ENCODE measurements at regions not wholly inside any gene's neighbourhood (a gene's known extent, or its start where the extent isn't known, plus 50 kb on each side); places are given as distances from the start of the nearest gene placed in this dataset.

DNA sequence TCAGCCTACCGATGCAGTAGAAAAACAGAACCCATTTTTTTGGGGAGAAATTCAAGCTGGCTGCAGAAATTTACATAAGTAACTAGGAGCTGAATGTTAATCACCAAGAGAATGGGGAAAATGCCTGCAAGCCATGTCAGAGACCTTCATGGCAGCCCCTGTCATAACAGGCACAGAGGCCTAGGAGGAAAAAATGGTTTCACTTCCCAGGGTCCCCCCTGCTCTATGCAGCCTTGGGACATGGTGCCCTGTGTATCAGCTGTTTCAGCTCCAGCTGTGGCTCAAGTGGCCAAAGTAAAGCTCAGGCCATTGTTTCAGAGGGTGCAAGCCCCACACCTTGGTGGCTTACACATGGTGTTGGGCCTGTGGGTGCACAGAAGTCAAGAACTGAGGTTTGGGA lies 842.5 kb downstream of the FLRT2 start:
- Mint-ChIP-seq H3K4me1 (no peaks in the 10 kb centered on the region), H3K4me3 (no peak overlapping the region), H3K36me3 (no peaks in the 10 kb centered on the region), H3K27me3 (ENCODE audit: low read depth in 2 of 2) (no peaks in the 10 kb centered on the region), H3K9me3 (peaks cover 6 to 14% of the 10 kb centered on the region in 2 donors), H3K27ac (no peak overlapping the region)
- DNase-seq (no peak), ATAC-seq (no peak)
- Histone ChIP-seq H3K27me3 (ENCODE audit: control insufficient read depth, insufficient read depth, low read length) (no peaks in the 10 kb centered on the region), H3K4me1 (ENCODE audit: control insufficient read depth, insufficient read depth, low read length) (no peaks in the 10 kb centered on the region), H3K9me3 (ENCODE audit: control insufficient read depth, insufficient read depth, low read length) (peaks cover 5% of the 10 kb centered on the region), H3K27ac (ENCODE audit: low read length) (no peak overlapping the region), H3K4me3 (ENCODE audit: low read length) (no peak overlapping the region), H3K36me3 (ENCODE audit: control insufficient read depth, insufficient read depth, low read length) (no peaks in the 10 kb centered on the region)
- TF ChIP-seq, protein P1, sequence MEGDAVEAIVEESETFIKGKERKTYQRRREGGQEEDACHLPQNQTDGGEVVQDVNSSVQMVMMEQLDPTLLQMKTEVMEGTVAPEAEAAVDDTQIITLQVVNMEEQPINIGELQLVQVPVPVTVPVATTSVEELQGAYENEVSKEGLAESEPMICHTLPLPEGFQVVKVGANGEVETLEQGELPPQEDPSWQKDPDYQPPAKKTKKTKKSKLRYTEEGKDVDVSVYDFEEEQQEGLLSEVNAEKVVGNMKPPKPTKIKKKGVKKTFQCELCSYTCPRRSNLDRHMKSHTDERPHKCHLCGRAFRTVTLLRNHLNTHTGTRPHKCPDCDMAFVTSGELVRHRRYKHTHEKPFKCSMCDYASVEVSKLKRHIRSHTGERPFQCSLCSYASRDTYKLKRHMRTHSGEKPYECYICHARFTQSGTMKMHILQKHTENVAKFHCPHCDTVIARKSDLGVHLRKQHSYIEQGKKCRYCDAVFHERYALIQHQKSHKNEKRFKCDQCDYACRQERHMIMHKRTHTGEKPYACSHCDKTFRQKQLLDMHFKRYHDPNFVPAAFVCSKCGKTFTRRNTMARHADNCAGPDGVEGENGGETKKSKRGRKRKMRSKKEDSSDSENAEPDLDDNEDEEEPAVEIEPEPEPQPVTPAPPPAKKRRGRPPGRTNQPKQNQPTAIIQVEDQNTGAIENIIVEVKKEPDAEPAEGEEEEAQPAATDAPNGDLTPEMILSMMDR (IDR thresholded peaks at IDR 0.05), result no peak
- intact Hi-C loops (cut with micrococcal nuclease), result no loop called here
- WGBS (ENCODE audit: insufficient coverage), result 100% methylated on average over 1 of the region's 1 CpG

DNA sequence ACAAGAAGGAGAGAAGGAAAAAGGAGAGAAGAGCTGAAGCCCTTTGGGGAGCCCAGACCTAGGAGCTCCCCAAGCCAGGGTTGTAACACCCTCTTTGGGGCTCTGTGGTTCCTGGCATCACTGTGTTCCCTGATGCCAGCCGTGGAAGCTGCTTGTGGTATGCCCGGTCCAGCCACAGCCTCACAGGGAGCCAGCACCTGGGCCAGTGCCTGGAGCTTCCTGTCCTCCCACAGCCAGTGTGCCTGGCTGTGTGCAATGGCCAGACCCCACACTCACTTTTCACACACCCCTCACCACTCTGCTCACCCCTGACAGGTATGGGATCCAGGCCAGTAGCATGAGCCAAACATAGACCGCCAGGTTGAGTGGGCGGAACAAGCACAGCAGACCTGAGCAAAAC lies 834.7 kb downstream of the FLRT2 start:
- Histone ChIP-seq H3K36me3 (ENCODE audit: control insufficient read depth, insufficient read depth, low read length) (no peaks in the 10 kb centered on the region), H3K27ac (ENCODE audit: low read length) (no peak overlapping the region), H3K27me3 (ENCODE audit: control insufficient read depth, insufficient read depth, low read length) (no peaks in the 10 kb centered on the region), H3K4me3 (ENCODE audit: low read length) (no peak overlapping the region), H3K4me1 (ENCODE audit: control insufficient read depth, insufficient read depth, low read length) (no peaks in the 10 kb centered on the region), H3K9me3 (ENCODE audit: control insufficient read depth, insufficient read depth, low read length) (peaks cover 9% of the 10 kb centered on the region)
- Mint-ChIP-seq H3K4me3 (no peak overlapping the region), H3K27ac (no peak overlapping the region), H3K4me1 (no peaks in the 10 kb centered on the region), H3K36me3 (no peaks in the 10 kb centered on the region), H3K9me3 (peaks cover 0 to 2% of the 10 kb centered on the region in 2 donors), H3K27me3 (ENCODE audit: low read depth in 2 of 2) (no peaks in the 10 kb centered on the region)
- ATAC-seq, result no peak
- DNase-seq, result no peak
- intact Hi-C loops (cut with micrococcal nuclease), result no loop called here
- TF ChIP-seq, protein P1 (IDR thresholded peaks at IDR 0.05), result no peak
- WGBS (ENCODE audit: insufficient coverage), result 89% methylated on average over 4 of the region's 4 CpGs

DNA sequence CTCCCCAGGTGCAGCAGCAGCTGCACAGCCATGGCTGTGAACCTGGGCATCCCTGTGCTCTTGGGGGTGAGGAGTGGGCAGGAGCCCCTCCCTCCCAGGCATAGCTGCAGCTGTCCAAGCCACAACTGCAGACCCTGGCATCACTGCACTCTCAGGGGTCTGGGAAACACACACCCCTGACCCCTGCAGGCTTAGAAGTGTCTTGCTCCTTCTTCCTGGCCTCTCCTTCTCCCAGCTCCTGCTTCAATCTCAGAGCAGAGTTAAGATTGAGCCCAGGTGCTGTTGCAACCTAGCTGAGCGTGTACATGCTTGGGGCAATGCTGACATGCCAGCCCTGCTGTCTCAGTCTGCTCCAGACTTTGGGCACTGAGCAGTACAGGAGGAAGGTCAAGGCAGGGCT lies 833.6 kb downstream of the FLRT2 start:
- TF ChIP-seq, protein P1 (IDR thresholded peaks at IDR 0.05), result no peak
- no peaks in the 10 kb centered on the region for H3K27me3 ChIP-seq (ENCODE audit: control insufficient read depth, insufficient read depth, low read length)
- H3K27me3 Mint-ChIP-seq (ENCODE audit: low read depth in 2 of 2), result no peaks in the 10 kb centered on the region
- H3K27ac ChIP-seq (ENCODE audit: low read length), result no peak overlapping the region
- H3K4me1 ChIP-seq (ENCODE audit: control insufficient read depth, insufficient read depth, low read length), result no peaks in the 10 kb centered on the region
- no peak for ATAC-seq
- no peak overlapping the region for H3K4me3 ChIP-seq (ENCODE audit: low read length)
- H3K9me3 Mint-ChIP-seq, result peaks cover 0 to 2% of the 10 kb centered on the region in 2 donors
- no peaks in the 10 kb centered on the region for H3K36me3 ChIP-seq (ENCODE audit: control insufficient read depth, insufficient read depth, low read length)
- intact Hi-C loops (cut with micrococcal nuclease), result no loop called here
- no peaks in the 10 kb centered on the region for H3K36me3 Mint-ChIP-seq
- peaks cover 9% of the 10 kb centered on the region for H3K9me3 ChIP-seq (ENCODE audit: control insufficient read depth, insufficient read depth, low read length)
- 79% methylated on average over 1 of the region's 1 CpG for WGBS (ENCODE audit: insufficient coverage)
- H3K4me3 Mint-ChIP-seq, result no peak overlapping the region
- no peak for DNase-seq
- H3K27ac Mint-ChIP-seq, result no peak overlapping the region
- H3K4me1 Mint-ChIP-seq, result no peaks in the 10 kb centered on the region

DNA sequence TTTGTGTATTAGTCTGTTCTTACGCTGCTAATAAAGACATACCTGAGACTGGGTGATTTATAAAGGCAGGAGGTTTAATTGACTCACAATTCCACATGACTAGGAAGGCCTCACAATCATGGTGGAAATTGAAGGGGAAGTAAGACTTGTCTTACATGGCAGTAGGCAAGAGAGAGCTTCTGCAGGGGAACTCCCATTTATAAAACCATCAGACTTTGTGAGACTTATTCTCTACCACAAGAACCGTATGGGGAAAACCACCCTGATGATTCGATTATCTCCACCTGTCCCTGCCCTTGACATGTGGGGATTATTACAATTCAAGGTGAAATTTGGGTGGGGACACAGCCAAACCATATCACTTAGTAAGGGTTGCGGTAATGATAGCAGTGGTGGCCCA lies 833.1 kb downstream of the FLRT2 start:
- peaks cover 9% of the 10 kb centered on the region for H3K9me3 ChIP-seq (ENCODE audit: control insufficient read depth, insufficient read depth, low read length)
- H3K4me1 Mint-ChIP-seq, result no peaks in the 10 kb centered on the region
- H3K4me3 Mint-ChIP-seq, result no peak overlapping the region
- TF ChIP-seq, protein P1 (IDR thresholded peaks at IDR 0.05), result no peak
- H3K36me3 Mint-ChIP-seq, result no peaks in the 10 kb centered on the region
- intact Hi-C loops (cut with micrococcal nuclease), result no loop called here
- no peak overlapping the region for H3K4me3 ChIP-seq (ENCODE audit: low read length)
- H3K27ac Mint-ChIP-seq, result no peak overlapping the region
- 87% methylated on average over 3 of the region's 4 CpGs for WGBS (ENCODE audit: insufficient coverage)
- no peak overlapping the region for H3K27ac ChIP-seq (ENCODE audit: low read length)
- no peaks in the 10 kb centered on the region for H3K4me1 ChIP-seq (ENCODE audit: control insufficient read depth, insufficient read depth, low read length)
- peaks cover 0 to 2% of the 10 kb centered on the region in 2 donors for H3K9me3 Mint-ChIP-seq
- DNase-seq (no peak), ATAC-seq (no peak)
- no peaks in the 10 kb centered on the region for H3K36me3 ChIP-seq (ENCODE audit: control insufficient read depth, insufficient read depth, low read length)
- no peaks in the 10 kb centered on the region for H3K27me3 ChIP-seq (ENCODE audit: control insufficient read depth, insufficient read depth, low read length)
- no peaks in the 10 kb centered on the region for H3K27me3 Mint-ChIP-seq (ENCODE audit: low read depth in 2 of 2)
